Keratinocyte (primary cell): ENCODE measurements at regions not wholly inside any gene's neighbourhood (a gene's known extent, or its start where the extent isn't known, plus 50 kb on each side); places are given as distances from the start of the nearest gene placed in this dataset.

Source experiments
- DNase-seq: peaks from one replicate; pipeline ENCODE4 v3.0.0-alpha.2; 2011; ENCODE audit warnings: low read depth, missing footprints, low spot score
- FAIRE-seq: peaks from 2 replicates; lab custom pipeline; 2011; peaks lifted over from hg19 to GRCh38; lab: Jason Lieb, UNC
- H2AFZ ChIP-seq: 2 replicates; pipeline ENCODE4 v1.6.0; 2012; ENCODE audit warnings: low read length, control low read depth, inconsistent platforms; ENCODE audit not compliant: control insufficient read depth
- H3K27ac ChIP-seq: 2 replicates; pipeline ENCODE4 v1.5.1; 2011; ENCODE audit warnings: low read length; ENCODE audit not compliant: control insufficient read depth, insufficient read depth
- H3K27me3 ChIP-seq: 3 replicates; pipeline ENCODE4 v1.6.0; 2011; ENCODE audit warnings: low read length; ENCODE audit not compliant: control insufficient read depth, insufficient read depth; ENCODE audit errors: extremely low read depth
- H3K36me3 ChIP-seq, 2 experiments: 2 replicates in 1 of 2; 3 replicates in 1 of 2; pipeline ENCODE4 v1.5.1; 2011; ENCODE audit warnings: low read length in 2 of 2, mild to moderate bottlenecking in 1 of 2; ENCODE audit not compliant: control insufficient read depth in 2 of 2, insufficient read depth in 2 of 2; ENCODE audit errors: extremely low read depth in 1 of 2
- H3K4me1 ChIP-seq: 3 replicates; pipeline ENCODE4 v1.5.1; 2011; ENCODE audit warnings: low read length; ENCODE audit not compliant: control insufficient read depth, insufficient read depth; ENCODE audit errors: extremely low read depth
- H3K4me2 ChIP-seq: 3 replicates; pipeline ENCODE4 v1.6.0; 2011; ENCODE audit warnings: low read depth, low read length; ENCODE audit not compliant: control insufficient read depth, insufficient read depth; ENCODE audit errors: extremely low read depth
- H3K4me3 ChIP-seq, 3 experiments: fragments of 200-600 bp in 1 of 3; sonication (generic) in 1 of 3; 2 replicates in 2 of 3; 3 replicates in 1 of 3; pipeline ENCODE4 v1.5.1; 2011 to 2016; ENCODE audit warnings: low read length in 3 of 3, mild to moderate bottlenecking in 3 of 3, control low read depth in 2 of 3, inconsistent platforms in 1 of 3, low read depth in 1 of 3, mixed read lengths in 1 of 3, mixed run types in 1 of 3, moderate library complexity in 1 of 3; ENCODE audit not compliant: control insufficient read depth in 2 of 3, insufficient read depth in 2 of 3; ENCODE audit errors: extremely low read depth in 1 of 3
- H3K79me2 ChIP-seq: 2 replicates; pipeline ENCODE4 v1.6.0; 2012; ENCODE audit warnings: low read length; ENCODE audit not compliant: control insufficient read depth, insufficient read depth
- H3K9ac ChIP-seq: 3 replicates; pipeline ENCODE4 v1.6.0; 2011; ENCODE audit warnings: low read length; ENCODE audit not compliant: control insufficient read depth, insufficient read depth; ENCODE audit errors: extremely low read depth
- H3K9me1 ChIP-seq: 3 replicates; pipeline ENCODE4 v1.6.0; 2011; ENCODE audit warnings: low read length; ENCODE audit not compliant: control insufficient read depth, insufficient read depth; ENCODE audit errors: extremely low read depth
- H3K9me3 ChIP-seq: 2 replicates; pipeline ENCODE4 v1.5.1; 2012; ENCODE audit warnings: low read depth, low read length; ENCODE audit not compliant: control insufficient read depth
- H4K20me1 ChIP-seq: 3 replicates; pipeline ENCODE4 v1.6.0; 2011; ENCODE audit warnings: low read length; ENCODE audit not compliant: control insufficient read depth, insufficient read depth; ENCODE audit errors: extremely low read depth
- CTCF ChIP-seq, 3 experiments: IDR thresholded peaks in 1 of 3; conservative IDR thresholded peaks in 1 of 3; optimal IDR thresholded peaks in 1 of 3; 2 replicates in 2 of 3; 3 replicates in 1 of 3; pipeline versions ENCODE3 to v1.5.1; 2011; ENCODE audit warnings: low read length in 3 of 3, mild to moderate bottlenecking in 3 of 3, moderate library complexity in 2 of 3, control low read depth in 1 of 3, inconsistent platforms in 1 of 3; ENCODE audit not compliant: insufficient read depth in 2 of 3; ENCODE audit errors: extremely low read depth in 1 of 3
- EZH2 ChIP-seq: IDR thresholded peaks from one replicate; pipeline ENCODE4 v1.6.1; 2012; ENCODE audit warnings: inconsistent platforms, mild to moderate bottlenecking, low read length, moderate library complexity
- dilution Hi-C: fragments of 300-500 bp; cut with MboI; formaldehyde crosslinking; loops from one replicate; pipeline ENCODE4 v1.7.0; 2020; ENCODE audit warnings: low sequenced_read_pairs; ENCODE audit not compliant: extremely low pct_ligation_motif_present

DNA sequence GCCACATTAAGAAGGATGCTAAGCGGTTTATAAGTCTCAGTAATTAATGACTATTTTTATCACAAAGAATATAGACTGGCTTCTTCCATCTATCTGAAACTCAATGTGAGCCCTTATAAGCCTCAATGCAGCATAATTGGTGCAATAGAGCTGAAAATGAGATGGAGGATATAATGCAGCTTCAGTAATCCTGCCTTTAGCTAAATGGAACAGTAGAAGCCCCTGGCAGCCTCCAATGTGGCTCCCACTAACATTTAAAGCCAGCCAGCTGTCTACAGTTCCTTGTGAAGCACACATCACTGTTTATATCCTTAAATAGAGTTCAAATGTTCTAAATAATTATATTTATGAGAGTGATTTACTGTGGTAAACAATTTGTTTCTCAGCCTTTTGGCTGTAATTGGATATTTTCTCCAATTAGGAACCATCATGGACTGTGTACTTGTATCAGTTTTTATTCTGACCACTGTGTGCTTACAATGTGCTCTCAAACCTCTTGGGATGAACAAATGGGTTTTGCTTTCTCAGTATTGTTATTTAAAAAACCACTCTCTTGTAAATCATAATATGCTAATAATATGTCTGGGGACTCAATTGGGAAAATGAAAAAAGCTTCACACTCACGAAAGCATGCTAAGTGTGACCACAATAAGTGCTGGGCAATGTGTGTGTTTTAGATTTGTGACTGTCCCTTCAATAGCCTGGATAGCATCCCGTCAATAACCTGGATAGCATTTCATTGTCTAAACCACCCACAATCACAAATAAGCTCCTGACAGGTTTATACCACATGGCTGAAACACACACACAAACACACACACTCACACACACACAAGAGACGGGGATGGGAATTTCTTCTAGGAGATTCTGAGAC lies 366.6 kb downstream of the GBE1 start:
- dilution Hi-C loops, result no loop called here
- TF ChIP-seq EZH2 (no peak), CTCF (optimal IDR thresholded peaks at IDR 0.05 in 1 of 3, IDR thresholded peaks at IDR 0.05 in 1 of 3, conservative IDR thresholded peaks at IDR 0.05 in 1 of 3; ENCODE audit: extremely low read depth in 1 of 3, insufficient read depth in 2 of 3, low read length in 3 of 3) (no peak)
- no peak overlapping the region for H3K4me2 ChIP-seq

DNA sequence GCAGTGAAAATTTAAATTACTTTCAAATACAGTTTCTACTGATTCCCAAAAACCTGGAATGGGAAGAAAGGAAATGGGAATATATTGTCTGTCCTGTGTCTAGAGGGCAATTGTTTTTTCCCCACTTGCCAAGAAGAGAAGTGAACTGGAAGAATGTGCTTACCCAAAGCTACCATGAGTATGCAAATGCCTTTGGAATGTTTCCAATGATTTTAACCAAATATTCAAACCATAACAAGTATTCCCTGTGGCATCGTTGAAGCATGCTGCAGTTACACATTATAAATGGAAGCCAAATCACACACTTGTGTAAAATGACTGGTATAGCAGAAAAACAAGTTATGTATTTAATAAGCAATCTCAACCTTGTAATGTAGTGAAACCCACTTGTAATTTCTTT lies 368.2 kb downstream of the GBE1 start:
- FAIRE-seq, result no peak
- Histone ChIP-seq H3K4me1 (no peaks in the 10 kb centered on the region), H3K4me3 (no peak overlapping the region), H3K27ac (no peak overlapping the region), H2AFZ (no peak overlapping the region), H3K9me1 (no peaks in the 10 kb centered on the region), H4K20me1 (no peaks in the 10 kb centered on the region), H3K27me3 (no peaks in the 10 kb centered on the region), H3K4me2 (no peak overlapping the region), H3K9me3 (no peaks in the 10 kb centered on the region), H3K79me2 (no peaks in the 10 kb centered on the region), H3K9ac (no peak overlapping the region), H3K36me3 (no peaks in the 10 kb centered on the region)
- no peak for TF ChIP-seq EZH2
- no peak for TF ChIP-seq CTCF (optimal IDR thresholded peaks at IDR 0.05 in 1 of 3, IDR thresholded peaks at IDR 0.05 in 1 of 3, conservative IDR thresholded peaks at IDR 0.05 in 1 of 3; ENCODE audit: extremely low read depth in 1 of 3, insufficient read depth in 2 of 3, low read length in 3 of 3)
- DNase-seq, result no peak
- dilution Hi-C loops, result no loop called here

More for the DNA sequence above, 366.6 kb downstream of the GBE1 start:
- no peaks in the 10 kb centered on the region for H3K9me3 ChIP-seq
- H2AFZ ChIP-seq, result no peak overlapping the region
- no peaks in the 10 kb centered on the region for H3K4me1 ChIP-seq
- H3K9me1 ChIP-seq, result no peaks in the 10 kb centered on the region
- no peaks in the 10 kb centered on the region for H3K27me3 ChIP-seq
- FAIRE-seq (no peak), DNase-seq (no peak)
- no peaks in the 10 kb centered on the region for H3K79me2 ChIP-seq
- no peaks in the 10 kb centered on the region for H4K20me1 ChIP-seq
- no peak overlapping the region for H3K4me3 ChIP-seq
- H3K27ac ChIP-seq, result no peak overlapping the region
- no peak overlapping the region for H3K9ac ChIP-seq
- H3K36me3 ChIP-seq, result no peaks in the 10 kb centered on the region
